ENCODE measurements at regions not wholly inside any gene's neighbourhood (a gene's known extent, or its start where the extent isn't known, plus 50 kb on each side); places are given as distances from the start of the nearest gene placed in this dataset.

DNA sequence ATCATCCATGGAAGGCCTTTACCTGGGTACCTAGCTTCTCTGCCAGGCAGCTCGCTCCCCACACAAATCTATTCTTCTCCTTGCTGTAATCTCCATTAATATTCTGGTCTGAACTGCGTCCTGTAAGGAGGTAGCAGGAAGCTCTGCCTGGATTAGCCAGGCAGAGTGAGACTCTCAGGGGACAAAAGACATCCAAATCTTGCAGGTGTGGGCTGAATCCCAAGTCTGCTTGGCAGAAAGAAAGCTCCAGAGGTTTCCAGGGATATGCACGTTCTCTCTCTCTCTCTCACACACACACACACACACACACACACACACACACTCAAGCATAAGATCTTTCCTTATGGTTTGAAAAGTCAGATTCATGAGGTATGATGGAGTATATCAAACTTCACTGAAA, 66.5 kb downstream of the THNSL2 start:
- TF ChIP-seq, protein P1, sequence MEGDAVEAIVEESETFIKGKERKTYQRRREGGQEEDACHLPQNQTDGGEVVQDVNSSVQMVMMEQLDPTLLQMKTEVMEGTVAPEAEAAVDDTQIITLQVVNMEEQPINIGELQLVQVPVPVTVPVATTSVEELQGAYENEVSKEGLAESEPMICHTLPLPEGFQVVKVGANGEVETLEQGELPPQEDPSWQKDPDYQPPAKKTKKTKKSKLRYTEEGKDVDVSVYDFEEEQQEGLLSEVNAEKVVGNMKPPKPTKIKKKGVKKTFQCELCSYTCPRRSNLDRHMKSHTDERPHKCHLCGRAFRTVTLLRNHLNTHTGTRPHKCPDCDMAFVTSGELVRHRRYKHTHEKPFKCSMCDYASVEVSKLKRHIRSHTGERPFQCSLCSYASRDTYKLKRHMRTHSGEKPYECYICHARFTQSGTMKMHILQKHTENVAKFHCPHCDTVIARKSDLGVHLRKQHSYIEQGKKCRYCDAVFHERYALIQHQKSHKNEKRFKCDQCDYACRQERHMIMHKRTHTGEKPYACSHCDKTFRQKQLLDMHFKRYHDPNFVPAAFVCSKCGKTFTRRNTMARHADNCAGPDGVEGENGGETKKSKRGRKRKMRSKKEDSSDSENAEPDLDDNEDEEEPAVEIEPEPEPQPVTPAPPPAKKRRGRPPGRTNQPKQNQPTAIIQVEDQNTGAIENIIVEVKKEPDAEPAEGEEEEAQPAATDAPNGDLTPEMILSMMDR (conservative IDR thresholded peaks at IDR 0.05; ENCODE audit: low read depth, low read length) = no peak
- TF ChIP-seq POLR2A (IDR thresholded peaks at IDR 0.05; ENCODE audit: low read depth, low read length) (no peak), RFX5 (IDR thresholded peaks at IDR 0.05; ENCODE audit: low read depth, low read length) (no peak), RCOR1 (IDR thresholded peaks at IDR 0.05; ENCODE audit: insufficient replicate concordance, low read length) (no peak), SMC3 (IDR thresholded peaks at IDR 0.05; ENCODE audit: low read depth, low read length) (no peak), NFE2L2 (IDR thresholded peaks at IDR 0.05; ENCODE audit: low read depth, low read length) (no peak), RAD21 (IDR thresholded peaks at IDR 0.05; ENCODE audit: low read length) (no peak), MAZ (IDR thresholded peaks at IDR 0.05; ENCODE audit: borderline replicate concordance, low read depth, low read length) (no peak), FOS (IDR thresholded peaks at IDR 0.05; ENCODE audit: low read depth, low read length) (no peak)
- TF ChIP-seq, protein P2, sequence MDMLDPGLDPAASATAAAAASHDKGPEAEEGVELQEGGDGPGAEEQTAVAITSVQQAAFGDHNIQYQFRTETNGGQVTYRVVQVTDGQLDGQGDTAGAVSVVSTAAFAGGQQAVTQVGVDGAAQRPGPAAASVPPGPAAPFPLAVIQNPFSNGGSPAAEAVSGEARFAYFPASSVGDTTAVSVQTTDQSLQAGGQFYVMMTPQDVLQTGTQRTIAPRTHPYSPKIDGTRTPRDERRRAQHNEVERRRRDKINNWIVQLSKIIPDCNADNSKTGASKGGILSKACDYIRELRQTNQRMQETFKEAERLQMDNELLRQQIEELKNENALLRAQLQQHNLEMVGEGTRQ (IDR thresholded peaks at IDR 0.05; ENCODE audit: low read depth, low read length) = no peak
